K562 (cell line): ENCODE measurements at regions not wholly inside any gene's neighbourhood (a gene's known extent, or its start where the extent isn't known, plus 50 kb on each side); places are given as distances from the start of the nearest gene placed in this dataset.

Experiments used
- E2F8 ChIP-seq: fragments of 450-650 bp; IDR thresholded peaks from 2 replicates; pipeline ENCODE4 v1.7.1; 2018; ENCODE audit warnings: mild to moderate bottlenecking, low read depth; ENCODE audit not compliant: partially characterized antibody
- NBN ChIP-seq: fragments of 450-650 bp; IDR thresholded peaks from 2 replicates; pipeline ENCODE4 v1.6.1; 2016; ENCODE audit warnings: low read depth, mild to moderate bottlenecking
- ZNF407 ChIP-seq: fragments of 450-650 bp; IDR thresholded peaks from 2 replicates; pipeline ENCODE4 v1.6.1; 2016; ENCODE audit warnings: low read depth

GRCh38 chr4:126860308-126860707, 772.4 kb upstream of the INTU start (continued):
- TF ChIP-seq ZNF407 (no peak), E2F8 (no peak), NBN (no peak)
